ENCODE measurements at regions not wholly inside any gene's neighbourhood (a gene's known extent, or its start where the extent isn't known, plus 50 kb on each side); places are given as distances from the start of the nearest gene placed in this dataset.

GRCh38 chr3:102081572-102082289, 232.4 kb downstream of the NFKBIZ start:
- no peak for DNase-seq (ENCODE audit: low spot score)
- peaks cover 40% of the 10 kb centered on the region for H3K4me1 Mint-ChIP-seq (ENCODE audit: unreplicated experiment)
- no peak overlapping the region for H3K4me3 Mint-ChIP-seq (ENCODE audit: unreplicated experiment)
- H3K27me3 Mint-ChIP-seq (ENCODE audit: unreplicated experiment): peaks cover 1% of the 10 kb centered on the region
- TF ChIP-seq CTCF (IDR thresholded peaks at IDR 0.05; ENCODE audit: unreplicated experiment): no peak
- H3K27ac Mint-ChIP-seq (ENCODE audit: unreplicated experiment): peak overlapping the region; percentile 83
- no peaks in the 10 kb centered on the region for H3K9me3 Mint-ChIP-seq (ENCODE audit: unreplicated experiment)
- H3K36me3 Mint-ChIP-seq (ENCODE audit: low read depth, unreplicated experiment): no peaks in the 10 kb centered on the region

- TF ChIP-seq CTCF (IDR thresholded peaks at IDR 0.05; ENCODE audit: unreplicated experiment): no peak
Observed at GRCh38 chr3:102083473-102083872, 234.2 kb downstream of the NFKBIZ start.

GRCh38 chr3:102084006-102084405, 234.7 kb downstream of the NFKBIZ start:
- DNase-seq (ENCODE audit: low spot score): no peak
- peaks cover 32% of the 10 kb centered on the region for H3K4me1 Mint-ChIP-seq (ENCODE audit: unreplicated experiment)
- no peak for TF ChIP-seq CTCF (IDR thresholded peaks at IDR 0.05; ENCODE audit: unreplicated experiment)
- H3K9me3 Mint-ChIP-seq (ENCODE audit: unreplicated experiment): no peaks in the 10 kb centered on the region
- no peaks in the 10 kb centered on the region for H3K36me3 Mint-ChIP-seq (ENCODE audit: low read depth, unreplicated experiment)
- H3K27ac Mint-ChIP-seq (ENCODE audit: unreplicated experiment): no peak overlapping the region
- peaks cover 1% of the 10 kb centered on the region for H3K27me3 Mint-ChIP-seq (ENCODE audit: unreplicated experiment)
- H3K4me3 Mint-ChIP-seq (ENCODE audit: unreplicated experiment): no peak overlapping the region

More at GRCh38 chr3:102083473-102083872, 234.2 kb downstream of the NFKBIZ start:
- Mint-ChIP-seq H3K4me1 (ENCODE audit: unreplicated experiment) (peaks cover 37% of the 10 kb centered on the region), H3K4me3 (ENCODE audit: unreplicated experiment) (no peak overlapping the region), H3K27me3 (ENCODE audit: unreplicated experiment) (peaks cover 1% of the 10 kb centered on the region), H3K36me3 (ENCODE audit: low read depth, unreplicated experiment) (no peaks in the 10 kb centered on the region), H3K27ac (ENCODE audit: unreplicated experiment) (no peak overlapping the region), H3K9me3 (ENCODE audit: unreplicated experiment) (no peaks in the 10 kb centered on the region)
- no peak for DNase-seq (ENCODE audit: low spot score)

GRCh38 chr3:102084704-102085103, 235.4 kb downstream of the NFKBIZ start:
- Mint-ChIP-seq H3K4me3 (ENCODE audit: unreplicated experiment) (no peak overlapping the region), H3K36me3 (ENCODE audit: low read depth, unreplicated experiment) (no peaks in the 10 kb centered on the region), H3K27me3 (ENCODE audit: unreplicated experiment) (peaks cover 1% of the 10 kb centered on the region), H3K9me3 (ENCODE audit: unreplicated experiment) (no peaks in the 10 kb centered on the region), H3K27ac (ENCODE audit: unreplicated experiment) (no peak overlapping the region), H3K4me1 (ENCODE audit: unreplicated experiment) (peaks cover 26% of the 10 kb centered on the region)
- no peak for TF ChIP-seq CTCF (IDR thresholded peaks at IDR 0.05; ENCODE audit: unreplicated experiment)
- DNase-seq (ENCODE audit: low spot score): no peak

- DNase-seq (ENCODE audit: low spot score): no peak
- no peak overlapping the region for H3K4me3 Mint-ChIP-seq (ENCODE audit: unreplicated experiment)
- H3K27me3 Mint-ChIP-seq (ENCODE audit: unreplicated experiment): peaks cover 1% of the 10 kb centered on the region
- H3K4me1 Mint-ChIP-seq (ENCODE audit: unreplicated experiment): peaks cover 24% of the 10 kb centered on the region
- no peaks in the 10 kb centered on the region for H3K9me3 Mint-ChIP-seq (ENCODE audit: unreplicated experiment)
- H3K27ac Mint-ChIP-seq (ENCODE audit: unreplicated experiment): no peak overlapping the region
- no peaks in the 10 kb centered on the region for H3K36me3 Mint-ChIP-seq (ENCODE audit: low read depth, unreplicated experiment)
- no peak for TF ChIP-seq CTCF (IDR thresholded peaks at IDR 0.05; ENCODE audit: unreplicated experiment)
Observed at GRCh38 chr3:102085431-102086176, 236.3 kb downstream of the NFKBIZ start.
